GM12892 (cell line): ENCODE measurements at regions not wholly inside any gene's neighbourhood (a gene's known extent, or its start where the extent isn't known, plus 50 kb on each side); places are given as distances from the start of the nearest gene placed in this dataset.

Experiments used
- POLR2A ChIP-seq: IDR thresholded peaks from 2 replicates; pipeline ENCODE4 v1.6.1; 2011; ENCODE audit warnings: low read depth, low read length, control low read depth
- POLR2AphosphoS5 ChIP-seq: IDR thresholded peaks from 2 replicates; pipeline ENCODE4 v1.6.1; 2011; ENCODE audit warnings: low read depth, low read length, control low read depth

GRCh38 chrX:10077425-10078188, 79.2 kb upstream of the CLCN4 start:
- no peak for TF ChIP-seq POLR2A
- no peak for TF ChIP-seq POLR2AphosphoS5
